H9 (cell line): ENCODE measurements at regions not wholly inside any gene's neighbourhood (a gene's known extent, or its start where the extent isn't known, plus 50 kb on each side); places are given as distances from the start of the nearest gene placed in this dataset.

Source experiments
- DNase-seq: peaks from one replicate; pipeline ENCODE4 v3.0.0-alpha.2; 2017
- H2AFZ ChIP-seq: one replicate; pipeline ENCODE4 v1.6.1; 2013; ENCODE audit warnings: mild to moderate bottlenecking, low read length, control low read depth, moderate library complexity
- H2AK5ac ChIP-seq: 2 replicates; pipeline ENCODE4 v1.6.1; 2013; ENCODE audit warnings: low read length, control low read depth, mixed read lengths; ENCODE audit not compliant: insufficient read length
- H2BK120ac ChIP-seq: one replicate; pipeline ENCODE4 v1.6.1; 2013; ENCODE audit warnings: low read depth, mild to moderate bottlenecking, low read length, control low read depth, inconsistent platforms; ENCODE audit not compliant: poor library complexity, severe bottlenecking
- H2BK12ac ChIP-seq: 2 replicates; pipeline ENCODE4 v1.6.1; 2013; ENCODE audit warnings: low read length, control low read depth, mixed read lengths, low read depth; ENCODE audit not compliant: insufficient read length
- H2BK15ac ChIP-seq: 2 replicates; pipeline ENCODE4 v1.6.1; 2013; ENCODE audit warnings: low read depth, low read length, control low read depth
- H2BK20ac ChIP-seq: one replicate; pipeline ENCODE4 v1.6.1; 2013; ENCODE audit warnings: low read depth, mild to moderate bottlenecking, low read length, control low read depth, inconsistent platforms; ENCODE audit not compliant: poor library complexity, severe bottlenecking
- H2BK5ac ChIP-seq: 2 replicates; pipeline ENCODE4 v1.6.1; 2013; ENCODE audit warnings: low read length, control low read depth, mixed read lengths; ENCODE audit not compliant: insufficient read length
- H3K14ac ChIP-seq: 2 replicates; pipeline ENCODE4 v1.6.1; 2013; ENCODE audit warnings: low read length, control low read depth; ENCODE audit not compliant: insufficient read depth
- H3K18ac ChIP-seq: 2 replicates; pipeline ENCODE4 v1.6.1; 2013; ENCODE audit warnings: low read depth, mild to moderate bottlenecking, mixed read lengths, low read length, control low read depth; ENCODE audit not compliant: insufficient read length
- H3K23ac ChIP-seq: 2 replicates; pipeline ENCODE4 v1.6.1; 2013; ENCODE audit warnings: low read length, control low read depth, mixed read lengths, low read depth; ENCODE audit not compliant: insufficient read length
- H3K23me2 ChIP-seq: 2 replicates; pipeline ENCODE4 v1.6.1; 2013; ENCODE audit warnings: low read depth, mild to moderate bottlenecking, mixed read lengths, low read length, control low read depth; ENCODE audit not compliant: insufficient read length, poor library complexity, severe bottlenecking
- H3K27ac ChIP-seq: 2 replicates; pipeline ENCODE4 v1.5.1; 2013; ENCODE audit warnings: low read length, control low read depth, mixed read lengths, low read depth; ENCODE audit not compliant: insufficient read length
- H3K27me3 ChIP-seq: 2 replicates; pipeline ENCODE4 v1.6.1; 2013; ENCODE audit warnings: low read length, control low read depth, inconsistent platforms; ENCODE audit not compliant: insufficient read depth
- H3K4ac ChIP-seq: 2 replicates; pipeline ENCODE4 v1.6.1; 2013; ENCODE audit warnings: low read depth, mild to moderate bottlenecking, control low read depth, inconsistent platforms, low read length, moderate library complexity
- H3K4me1 ChIP-seq: 2 replicates; pipeline ENCODE4 v1.6.1; 2013; ENCODE audit warnings: low read length, control low read depth, inconsistent platforms; ENCODE audit not compliant: insufficient read depth
- H3K4me2 ChIP-seq: 2 replicates; pipeline ENCODE4 v1.6.1; 2013; ENCODE audit warnings: low read length, control low read depth, mixed read lengths; ENCODE audit not compliant: insufficient read length, insufficient read depth
- H3K56ac ChIP-seq: 2 replicates; pipeline ENCODE4 v1.6.1; 2013; ENCODE audit warnings: low read depth, mild to moderate bottlenecking, mixed read lengths, low read length, control low read depth; ENCODE audit not compliant: insufficient read length
- H3K79me1 ChIP-seq: 2 replicates; pipeline ENCODE4 v1.6.1; 2013; ENCODE audit warnings: low read depth, mild to moderate bottlenecking, moderate library complexity, low read length, control low read depth, inconsistent platforms; ENCODE audit not compliant: insufficient read depth, poor library complexity, severe bottlenecking
- H3K79me2 ChIP-seq: 2 replicates; pipeline ENCODE4 v1.6.1; 2013; ENCODE audit warnings: low read length, control low read depth, inconsistent platforms; ENCODE audit not compliant: insufficient read depth
- H3K9ac ChIP-seq: 2 replicates; pipeline ENCODE4 v1.6.1; 2013; ENCODE audit warnings: low read length, control low read depth, mixed read lengths; ENCODE audit not compliant: insufficient read length; ENCODE audit errors: extremely low read depth
- H3K9me3 ChIP-seq: one replicate; pipeline ENCODE4 v1.6.1; 2013; ENCODE audit warnings: low read depth, low read length, inconsistent platforms; ENCODE audit not compliant: control insufficient read depth
- H3T11ph ChIP-seq: one replicate; pipeline ENCODE4 v1.6.1; 2013; ENCODE audit warnings: mild to moderate bottlenecking, low read length, control low read depth, inconsistent platforms
- H4K20me1 ChIP-seq: one replicate; pipeline ENCODE4 v1.6.1; 2013; ENCODE audit not compliant: control insufficient read depth, insufficient read length, insufficient read depth
- H4K5ac ChIP-seq: 2 replicates; pipeline ENCODE4 v1.6.1; 2013; ENCODE audit warnings: low read depth, mild to moderate bottlenecking, mixed read lengths, low read length, control low read depth; ENCODE audit not compliant: insufficient read length
- H4K8ac ChIP-seq: replicated peaks from 2 replicates; pipeline ENCODE4 v1.6.1; 2013; ENCODE audit warnings: low read length, control low read depth, mixed read lengths, low read depth; ENCODE audit not compliant: insufficient read length
- H4K91ac ChIP-seq: 2 replicates; pipeline ENCODE4 v1.6.1; 2013; ENCODE audit warnings: low read depth, mild to moderate bottlenecking, moderate library complexity, mixed read lengths, low read length, control low read depth; ENCODE audit not compliant: insufficient read length
- H3K27ac Mint-ChIP-seq, 3 experiments: 2 replicates in 2 of 3; 3 replicates in 1 of 3; pipeline ENCODE4 v1.8.0; 2020 to 2021; ENCODE audit warnings: mixed read lengths in 3 of 3, mild to moderate bottlenecking in 1 of 3, moderate library complexity in 1 of 3
- H3K27me3 Mint-ChIP-seq: 2 replicates; pipeline ENCODE4 v1.8.0; 2021; ENCODE audit warnings: low read depth, mild to moderate bottlenecking, moderate library complexity, mixed read lengths
- H3K36me3 Mint-ChIP-seq, 3 experiments: 2 replicates in 2 of 3; 3 replicates in 1 of 3; pipeline ENCODE4 v1.8.0; 2020 to 2021; ENCODE audit warnings: low read depth in 3 of 3, mixed read lengths in 3 of 3; ENCODE audit not compliant: insufficient read depth in 1 of 3
- H3K4me1 Mint-ChIP-seq, 2 experiments: 2 replicates each; pipeline ENCODE4 v1.8.0; 2020; ENCODE audit warnings: mixed read lengths in 2 of 2
- H3K4me3 Mint-ChIP-seq, 2 experiments: 2 replicates in 1 of 2; 3 replicates in 1 of 2; pipeline ENCODE4 v1.8.0; 2020 to 2021; ENCODE audit warnings: mild to moderate bottlenecking in 2 of 2, mixed read lengths in 2 of 2, moderate library complexity in 1 of 2
- H3K9me3 Mint-ChIP-seq, 2 experiments: 2 replicates in 1 of 2; 3 replicates in 1 of 2; pipeline ENCODE4 v1.8.0; 2020; ENCODE audit warnings: mild to moderate bottlenecking in 2 of 2, mixed read lengths in 2 of 2, moderate library complexity in 1 of 2
- CTCF ChIP-seq: fragments of 200-600 bp; sonication (generic); conservative IDR thresholded peaks from 3 replicates; pipeline ENCODE4 v1.8.0; 2021; ENCODE audit warnings: antibody characterized with exemption, mild to moderate bottlenecking
- WGBS: extraction: QIAGEN DNeasy Blood & Tissue Kit; methylation state at CpG from one replicate; pipeline ENCODE4 v1.1.7; 2013; ENCODE audit warnings: missing lambda C conversion rate, low lambda C conversion rate, mixed read lengths; ENCODE audit not compliant: insufficient read length; ENCODE audit errors: extremely low coverage; 5-methylcytosine and 5-hydroxymethylcytosine counted together

GRCh38 chr18:41879256-41879655 lies 75.8 kb upstream of the PIK3C3 start:
- Histone ChIP-seq H2BK120ac (no peak overlapping the region), H4K20me1 (no peaks in the 10 kb centered on the region), H3K23me2 (no peaks in the 10 kb centered on the region), H2BK5ac (no peak overlapping the region), H3K4ac (no peak overlapping the region), H3K18ac (no peak overlapping the region), H2BK20ac (no peak overlapping the region), H4K8ac (no peak overlapping the region), H4K5ac (no peak overlapping the region), H2BK12ac (no peak overlapping the region), H3K9me3 (no peaks in the 10 kb centered on the region), H3K56ac (no peak overlapping the region), H3K23ac (no peak overlapping the region), H3T11ph (no peak overlapping the region), H3K27ac (no peak overlapping the region), H3K14ac (no peak overlapping the region), H2AK5ac (no peak overlapping the region), H2AFZ (no peak overlapping the region), H3K27me3 (no peaks in the 10 kb centered on the region), H3K4me2 (no peak overlapping the region), H3K79me2 (no peaks in the 10 kb centered on the region), H3K79me1 (no peaks in the 10 kb centered on the region), H4K91ac (no peak overlapping the region), H2BK15ac (no peak overlapping the region), H3K4me1 (no peaks in the 10 kb centered on the region; the same call in 1 of the 2 replicates), H3K9ac (no peak overlapping the region)
- no peak for TF ChIP-seq CTCF
- H3K9me3 Mint-ChIP-seq: no peaks in the 10 kb centered on the region
- DNase-seq: no peak
- H3K4me1 Mint-ChIP-seq: no peaks in the 10 kb centered on the region
- no peaks in the 10 kb centered on the region for H3K36me3 Mint-ChIP-seq
- H3K27me3 Mint-ChIP-seq: no peaks in the 10 kb centered on the region
- H3K27ac Mint-ChIP-seq: no peak overlapping the region
- WGBS: no CpG with 5 or more reads among the region's 3 CpGs
- no peak overlapping the region for H3K4me3 Mint-ChIP-seq
